GM23338 (cell line): ENCODE measurements at regions not wholly inside any gene's neighbourhood (a gene's known extent, or its start where the extent isn't known, plus 50 kb on each side); places are given as distances from the start of the nearest gene placed in this dataset.

Experiments used
- CREB1 ChIP-seq: fragments of 250-450 bp; sonication (Bioruptor Pico); IDR thresholded peaks from 2 replicates; pipeline ENCODE4 v1.5.0; 2020; ENCODE audit warnings: low read depth, mild to moderate bottlenecking, moderate library complexity
- EZH2 ChIP-seq: fragments of 200-600 bp; sonication (generic); IDR thresholded peaks from one replicate; pipeline ENCODE4 v1.8.0; 2017; ENCODE audit warnings: antibody characterized with exemption, mild to moderate bottlenecking, low read depth; ENCODE audit not compliant: unreplicated experiment
- EZH2phosphoT487 ChIP-seq: fragments of 200-600 bp; sonication (generic); IDR thresholded peaks from one replicate; pipeline ENCODE4 v1.8.1; 2018; ENCODE audit warnings: antibody characterized with exemption; ENCODE audit not compliant: unreplicated experiment
- JUNB ChIP-seq: IDR thresholded peaks from one replicate; pipeline ENCODE4 v1.6.1; 2016; ENCODE audit warnings: antibody characterized with exemption; ENCODE audit not compliant: unreplicated experiment
- POLR2AphosphoS5 ChIP-seq: IDR thresholded peaks from 2 replicates; pipeline ENCODE4 v1.6.1; 2016; ENCODE audit warnings: antibody characterized with exemption, low read depth
- STAT1 ChIP-seq: IDR thresholded peaks from one replicate; pipeline ENCODE4 v1.6.1; 2016; ENCODE audit warnings: antibody characterized with exemption; ENCODE audit not compliant: unreplicated experiment
- ZNF331 ChIP-seq: fragments of 250-450 bp; sonication (Bioruptor Pico); IDR thresholded peaks from 2 replicates; pipeline ENCODE4 v1.5.0; 2020; ENCODE audit warnings: low read depth, mild to moderate bottlenecking, moderate library complexity
- TF ChIP-seq, protein P1 (sequence below), 2 experiments: fragments of 200-600 bp in 1 of 2; sonication (generic) in 1 of 2; conservative IDR thresholded peaks; 2 replicates each; pipeline versions ENCODE4 v1.5.1 to v1.6.1; 2016 to 2017; ENCODE audit warnings: antibody characterized with exemption in 2 of 2, low read depth in 2 of 2, mild to moderate bottlenecking in 2 of 2, moderate library complexity in 1 of 2
- TF ChIP-seq, protein P2 (sequence below): IDR thresholded peaks from one replicate; pipeline ENCODE4 v1.6.1; 2018; ENCODE audit warnings: antibody characterized with exemption; ENCODE audit not compliant: unreplicated experiment
- TF ChIP-seq, protein P3 (sequence below): fragments of 250-450 bp; sonication (Bioruptor Pico); IDR thresholded peaks from 2 replicates; pipeline ENCODE4 v1.5.0; 2020; ENCODE audit warnings: mild to moderate bottlenecking, moderate library complexity
- TF ChIP-seq, protein P4 (sequence below): IDR thresholded peaks from 2 replicates; pipeline ENCODE4 v1.6.1; 2016; ENCODE audit warnings: antibody characterized with exemption

DNA sequence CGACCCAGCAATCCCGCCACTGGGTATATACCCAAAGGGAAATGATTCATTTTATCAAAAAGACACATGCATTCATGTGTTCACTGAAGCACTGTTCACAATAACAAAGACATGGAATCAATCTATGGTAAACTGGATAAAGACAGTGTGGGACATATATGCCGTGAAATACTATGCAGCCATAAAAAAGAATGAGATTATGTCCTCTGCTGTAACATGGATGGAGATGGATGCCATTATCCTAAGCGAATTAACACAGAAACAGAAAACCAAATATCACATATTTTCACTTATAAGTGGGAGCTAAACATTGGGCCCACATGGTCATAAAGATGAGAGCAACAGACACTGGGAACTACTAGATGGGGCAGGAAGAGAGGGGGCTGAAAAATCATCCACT is 345.0 kb downstream of the UQCRFS1 start:
- TF ChIP-seq POLR2AphosphoS5 (no peak), STAT1 (no peak), EZH2 (no peak), CREB1 (CRISPR knock-in tag) (no peak), EZH2phosphoT487 (no peak), JUNB (no peak), ZNF331 (CRISPR knock-in tag) (no peak)
- TF ChIP-seq, protein P1, sequence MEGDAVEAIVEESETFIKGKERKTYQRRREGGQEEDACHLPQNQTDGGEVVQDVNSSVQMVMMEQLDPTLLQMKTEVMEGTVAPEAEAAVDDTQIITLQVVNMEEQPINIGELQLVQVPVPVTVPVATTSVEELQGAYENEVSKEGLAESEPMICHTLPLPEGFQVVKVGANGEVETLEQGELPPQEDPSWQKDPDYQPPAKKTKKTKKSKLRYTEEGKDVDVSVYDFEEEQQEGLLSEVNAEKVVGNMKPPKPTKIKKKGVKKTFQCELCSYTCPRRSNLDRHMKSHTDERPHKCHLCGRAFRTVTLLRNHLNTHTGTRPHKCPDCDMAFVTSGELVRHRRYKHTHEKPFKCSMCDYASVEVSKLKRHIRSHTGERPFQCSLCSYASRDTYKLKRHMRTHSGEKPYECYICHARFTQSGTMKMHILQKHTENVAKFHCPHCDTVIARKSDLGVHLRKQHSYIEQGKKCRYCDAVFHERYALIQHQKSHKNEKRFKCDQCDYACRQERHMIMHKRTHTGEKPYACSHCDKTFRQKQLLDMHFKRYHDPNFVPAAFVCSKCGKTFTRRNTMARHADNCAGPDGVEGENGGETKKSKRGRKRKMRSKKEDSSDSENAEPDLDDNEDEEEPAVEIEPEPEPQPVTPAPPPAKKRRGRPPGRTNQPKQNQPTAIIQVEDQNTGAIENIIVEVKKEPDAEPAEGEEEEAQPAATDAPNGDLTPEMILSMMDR (conservative IDR thresholded peaks at IDR 0.05; ENCODE audit: low read depth in 2 of 2), result no peak
- TF ChIP-seq, protein P2, sequence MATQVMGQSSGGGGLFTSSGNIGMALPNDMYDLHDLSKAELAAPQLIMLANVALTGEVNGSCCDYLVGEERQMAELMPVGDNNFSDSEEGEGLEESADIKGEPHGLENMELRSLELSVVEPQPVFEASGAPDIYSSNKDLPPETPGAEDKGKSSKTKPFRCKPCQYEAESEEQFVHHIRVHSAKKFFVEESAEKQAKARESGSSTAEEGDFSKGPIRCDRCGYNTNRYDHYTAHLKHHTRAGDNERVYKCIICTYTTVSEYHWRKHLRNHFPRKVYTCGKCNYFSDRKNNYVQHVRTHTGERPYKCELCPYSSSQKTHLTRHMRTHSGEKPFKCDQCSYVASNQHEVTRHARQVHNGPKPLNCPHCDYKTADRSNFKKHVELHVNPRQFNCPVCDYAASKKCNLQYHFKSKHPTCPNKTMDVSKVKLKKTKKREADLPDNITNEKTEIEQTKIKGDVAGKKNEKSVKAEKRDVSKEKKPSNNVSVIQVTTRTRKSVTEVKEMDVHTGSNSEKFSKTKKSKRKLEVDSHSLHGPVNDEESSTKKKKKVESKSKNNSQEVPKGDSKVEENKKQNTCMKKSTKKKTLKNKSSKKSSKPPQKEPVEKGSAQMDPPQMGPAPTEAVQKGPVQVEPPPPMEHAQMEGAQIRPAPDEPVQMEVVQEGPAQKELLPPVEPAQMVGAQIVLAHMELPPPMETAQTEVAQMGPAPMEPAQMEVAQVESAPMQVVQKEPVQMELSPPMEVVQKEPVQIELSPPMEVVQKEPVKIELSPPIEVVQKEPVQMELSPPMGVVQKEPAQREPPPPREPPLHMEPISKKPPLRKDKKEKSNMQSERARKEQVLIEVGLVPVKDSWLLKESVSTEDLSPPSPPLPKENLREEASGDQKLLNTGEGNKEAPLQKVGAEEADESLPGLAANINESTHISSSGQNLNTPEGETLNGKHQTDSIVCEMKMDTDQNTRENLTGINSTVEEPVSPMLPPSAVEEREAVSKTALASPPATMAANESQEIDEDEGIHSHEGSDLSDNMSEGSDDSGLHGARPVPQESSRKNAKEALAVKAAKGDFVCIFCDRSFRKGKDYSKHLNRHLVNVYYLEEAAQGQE, result no peak
- TF ChIP-seq, protein P3, sequence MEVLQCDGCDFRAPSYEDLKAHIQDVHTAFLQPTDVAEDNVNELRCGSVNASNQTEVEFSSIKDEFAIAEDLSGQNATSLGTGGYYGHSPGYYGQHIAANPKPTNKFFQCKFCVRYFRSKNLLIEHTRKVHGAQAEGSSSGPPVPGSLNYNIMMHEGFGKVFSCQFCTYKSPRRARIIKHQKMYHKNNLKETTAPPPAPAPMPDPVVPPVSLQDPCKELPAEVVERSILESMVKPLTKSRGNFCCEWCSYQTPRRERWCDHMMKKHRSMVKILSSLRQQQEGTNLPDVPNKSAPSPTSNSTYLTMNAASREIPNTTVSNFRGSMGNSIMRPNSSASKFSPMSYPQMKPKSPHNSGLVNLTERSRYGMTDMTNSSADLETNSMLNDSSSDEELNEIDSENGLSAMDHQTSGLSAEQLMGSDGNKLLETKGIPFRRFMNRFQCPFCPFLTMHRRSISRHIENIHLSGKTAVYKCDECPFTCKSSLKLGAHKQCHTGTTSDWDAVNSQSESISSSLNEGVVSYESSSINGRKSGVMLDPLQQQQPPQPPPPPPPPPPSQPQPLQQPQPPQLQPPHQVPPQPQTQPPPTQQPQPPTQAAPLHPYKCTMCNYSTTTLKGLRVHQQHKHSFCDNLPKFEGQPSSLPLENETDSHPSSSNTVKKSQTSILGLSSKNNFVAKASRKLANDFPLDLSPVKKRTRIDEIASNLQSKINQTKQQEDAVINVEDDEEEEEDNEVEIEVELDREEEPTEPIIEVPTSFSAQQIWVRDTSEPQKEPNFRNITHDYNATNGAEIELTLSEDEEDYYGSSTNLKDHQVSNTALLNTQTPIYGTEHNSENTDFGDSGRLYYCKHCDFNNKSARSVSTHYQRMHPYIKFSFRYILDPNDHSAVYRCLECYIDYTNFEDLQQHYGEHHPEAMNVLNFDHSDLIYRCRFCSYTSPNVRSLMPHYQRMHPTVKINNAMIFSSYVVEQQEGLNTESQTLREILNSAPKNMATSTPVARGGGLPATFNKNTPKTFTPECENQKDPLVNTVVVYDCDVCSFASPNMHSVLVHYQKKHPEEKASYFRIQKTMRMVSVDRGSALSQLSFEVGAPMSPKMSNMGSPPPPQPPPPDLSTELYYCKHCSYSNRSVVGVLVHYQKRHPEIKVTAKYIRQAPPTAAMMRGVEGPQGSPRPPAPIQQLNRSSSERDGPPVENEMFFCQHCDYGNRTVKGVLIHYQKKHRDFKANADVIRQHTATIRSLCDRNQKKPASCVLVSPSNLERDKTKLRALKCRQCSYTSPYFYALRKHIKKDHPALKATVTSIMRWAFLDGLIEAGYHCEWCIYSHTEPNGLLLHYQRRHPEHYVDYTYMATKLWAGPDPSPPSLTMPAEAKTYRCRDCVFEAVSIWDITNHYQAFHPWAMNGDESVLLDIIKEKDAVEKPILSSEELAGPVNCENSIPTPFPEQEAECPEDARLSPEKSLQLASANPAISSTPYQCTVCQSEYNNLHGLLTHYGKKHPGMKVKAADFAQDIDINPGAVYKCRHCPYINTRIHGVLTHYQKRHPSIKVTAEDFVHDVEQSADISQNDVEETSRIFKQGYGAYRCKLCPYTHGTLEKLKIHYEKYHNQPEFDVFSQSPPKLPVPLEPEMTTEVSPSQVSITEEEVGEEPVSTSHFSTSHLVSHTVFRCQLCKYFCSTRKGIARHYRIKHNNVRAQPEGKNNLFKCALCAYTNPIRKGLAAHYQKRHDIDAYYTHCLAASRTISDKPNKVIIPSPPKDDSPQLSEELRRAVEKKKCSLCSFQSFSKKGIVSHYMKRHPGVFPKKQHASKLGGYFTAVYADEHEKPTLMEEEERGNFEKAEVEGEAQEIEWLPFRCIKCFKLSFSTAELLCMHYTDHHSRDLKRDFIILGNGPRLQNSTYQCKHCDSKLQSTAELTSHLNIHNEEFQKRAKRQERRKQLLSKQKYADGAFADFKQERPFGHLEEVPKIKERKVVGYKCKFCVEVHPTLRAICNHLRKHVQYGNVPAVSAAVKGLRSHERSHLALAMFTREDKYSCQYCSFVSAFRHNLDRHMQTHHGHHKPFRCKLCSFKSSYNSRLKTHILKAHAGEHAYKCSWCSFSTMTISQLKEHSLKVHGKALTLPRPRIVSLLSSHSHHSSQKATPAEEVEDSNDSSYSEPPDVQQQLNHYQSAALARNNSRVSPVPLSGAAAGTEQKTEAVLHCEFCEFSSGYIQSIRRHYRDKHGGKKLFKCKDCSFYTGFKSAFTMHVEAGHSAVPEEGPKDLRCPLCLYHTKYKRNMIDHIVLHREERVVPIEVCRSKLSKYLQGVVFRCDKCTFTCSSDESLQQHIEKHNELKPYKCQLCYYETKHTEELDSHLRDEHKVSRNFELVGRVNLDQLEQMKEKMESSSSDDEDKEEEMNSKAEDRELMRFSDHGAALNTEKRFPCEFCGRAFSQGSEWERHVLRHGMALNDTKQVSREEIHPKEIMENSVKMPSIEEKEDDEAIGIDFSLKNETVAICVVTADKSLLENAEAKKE (CRISPR knock-in tag), result no peak
- TF ChIP-seq, protein P4, sequence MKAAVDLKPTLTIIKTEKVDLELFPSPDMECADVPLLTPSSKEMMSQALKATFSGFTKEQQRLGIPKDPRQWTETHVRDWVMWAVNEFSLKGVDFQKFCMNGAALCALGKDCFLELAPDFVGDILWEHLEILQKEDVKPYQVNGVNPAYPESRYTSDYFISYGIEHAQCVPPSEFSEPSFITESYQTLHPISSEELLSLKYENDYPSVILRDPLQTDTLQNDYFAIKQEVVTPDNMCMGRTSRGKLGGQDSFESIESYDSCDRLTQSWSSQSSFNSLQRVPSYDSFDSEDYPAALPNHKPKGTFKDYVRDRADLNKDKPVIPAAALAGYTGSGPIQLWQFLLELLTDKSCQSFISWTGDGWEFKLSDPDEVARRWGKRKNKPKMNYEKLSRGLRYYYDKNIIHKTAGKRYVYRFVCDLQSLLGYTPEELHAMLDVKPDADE, result no peak
